GM12878 (cell line): ENCODE measurements at regions not wholly inside any gene's neighbourhood (a gene's known extent, or its start where the extent isn't known, plus 50 kb on each side); places are given as distances from the start of the nearest gene placed in this dataset.

Source experiments
- ATAC-seq: fragments of 200-7000 bp; cut with Tn5 transposase; 3 replicates; pipeline ENCODE4 v1.9.1; 2020; ENCODE audit warnings: mild to moderate bottlenecking, moderate library complexity
- BruUV-seq: library from RNA; stranded (reverse); fragments of 400-500 nt; replicated peaks from 2 replicates; lab custom pipeline; 2021; lab: Mats Ljungman, UMichigan
- CTCF ChIA-PET: fragments of 300-600 bp; sonication (Branson Sonifier 250); formaldehyde crosslinking; extraction: SDS; loops from one replicate; lab custom pipeline; 2021; ENCODE audit warnings: inconsistent platforms; lab: Yijun Ruan, JAX
- POLR2A ChIA-PET: fragments of 350-600 bp; formaldehyde crosslinking; extraction: SDS; loops from one replicate; lab custom pipeline; 2021; ENCODE audit warnings: inconsistent platforms; lab: Charles Lee
- RAD21 ChIA-PET: fragments of 300-600 bp; sonication (Branson Sonifier 250); formaldehyde crosslinking; loops from one replicate; lab custom pipeline; 2023; ENCODE audit warnings: antibody characterized with exemption; ENCODE audit not compliant: unreplicated experiment; lab: Charles Lee
- SMC1A ChIA-PET: fragments of 300-600 bp; sonication (Branson Sonifier 250); formaldehyde crosslinking; loops from one replicate; lab custom pipeline; 2023; ENCODE audit not compliant: unreplicated experiment, uncharacterized antibody; lab: Charles Lee
- DNase-seq: peaks from one replicate; pipeline ENCODE4 v3.0.0-alpha.2; 2011; ENCODE audit warnings: low read depth, low spot score
- FAIRE-seq: peaks from 3 replicates; lab custom pipeline; 2011; peaks lifted over from hg19 to GRCh38; lab: Jason Lieb, UNC
- H2AFZ ChIP-seq: 2 replicates; pipeline ENCODE4 v1.6.0; 2011; ENCODE audit warnings: low read depth, low read length, control low read depth; ENCODE audit not compliant: control insufficient read depth
- H3K27ac ChIP-seq: 2 replicates; pipeline ENCODE4 v1.5.1; 2011; ENCODE audit warnings: control low read depth; ENCODE audit not compliant: control insufficient read depth, insufficient read depth
- H3K27me3 ChIP-seq, 2 experiments: replicated peaks in 1 of 2; 2 replicates each; pipeline versions ENCODE4 v1.6.0 to v1.6.1; 2011; ENCODE audit warnings: low read length in 1 of 2; ENCODE audit not compliant: control insufficient read depth in 2 of 2, insufficient read depth in 2 of 2
- H3K36me3 ChIP-seq, 2 experiments: 2 replicates each; pipeline ENCODE4 v1.5.1; 2011; ENCODE audit warnings: low read length in 1 of 2; ENCODE audit not compliant: control insufficient read depth in 2 of 2, insufficient read depth in 2 of 2
- H3K4me1 ChIP-seq: 2 replicates; pipeline ENCODE4 v1.6.1; 2011; ENCODE audit warnings: mild to moderate bottlenecking, low read length, moderate library complexity, mixed read lengths; ENCODE audit not compliant: control insufficient read depth, insufficient read depth
- H3K4me2 ChIP-seq: 2 replicates; pipeline ENCODE4 v1.6.0; 2011; ENCODE audit warnings: control low read depth; ENCODE audit not compliant: control insufficient read depth, insufficient read depth
- H3K4me3 ChIP-seq: fragments of 200-600 bp; sonication (generic); 2 replicates; pipeline ENCODE4 v1.5.1; 2016
- H3K79me2 ChIP-seq: 2 replicates; pipeline ENCODE4 v1.6.0; 2011; ENCODE audit warnings: low read length; ENCODE audit not compliant: control insufficient read depth, insufficient read depth
- H3K9ac ChIP-seq: 2 replicates; pipeline ENCODE4 v1.8.0; 2011; ENCODE audit warnings: low read length, control low read depth, mixed read lengths; ENCODE audit not compliant: control insufficient read depth, insufficient read depth
- H3K9me3 ChIP-seq: replicated peaks from 3 replicates; pipeline ENCODE4 v1.5.1; 2011; ENCODE audit warnings: mild to moderate bottlenecking, low read length; ENCODE audit not compliant: control insufficient read depth, insufficient read depth
- H4K20me1 ChIP-seq: 2 replicates; pipeline ENCODE4 v1.6.0; 2011; ENCODE audit not compliant: control insufficient read depth, insufficient read depth
- CREB1 ChIP-seq: IDR thresholded peaks from 2 replicates; pipeline ENCODE4 v1.6.1; 2012; ENCODE audit warnings: low read depth, mild to moderate bottlenecking, inconsistent platforms
- ETV6 ChIP-seq, 2 experiments: fragments of 450-650 bp in 1 of 2; IDR thresholded peaks in 1 of 2; conservative IDR thresholded peaks in 1 of 2; 2 replicates each; pipeline ENCODE4 v1.6.1; 2014; ENCODE audit warnings: antibody characterized with exemption in 1 of 2, borderline replicate concordance in 1 of 2, low read depth in 1 of 2, mild to moderate bottlenecking in 1 of 2, moderate library complexity in 1 of 2
- KAT2A ChIP-seq: conservative IDR thresholded peaks from 2 replicates; pipeline ENCODE4 v1.6.1; 2011; ENCODE audit warnings: low read depth, low read length; ENCODE audit not compliant: control insufficient read depth
- MYB ChIP-seq: fragments of 150-350 bp; IDR thresholded peaks from 2 replicates; pipeline ENCODE4 v1.6.1; 2014; ENCODE audit warnings: mild to moderate bottlenecking, low read depth, low read length, borderline replicate concordance
- POLR2AphosphoS2 ChIP-seq: IDR thresholded peaks from 2 replicates; pipeline ENCODE4 v1.6.1; 2011; ENCODE audit warnings: low read depth, mild to moderate bottlenecking, low read length, improper control_type of control experiment, moderate library complexity
- RUNX3 ChIP-seq: IDR thresholded peaks from 2 replicates; pipeline ENCODE4 v1.6.1; 2012; ENCODE audit warnings: low read length, inconsistent platforms
- SIX5 ChIP-seq: IDR thresholded peaks from 2 replicates; pipeline ENCODE4 v1.6.1; 2011; ENCODE audit warnings: mild to moderate bottlenecking, low read depth, low read length, moderate library complexity; ENCODE audit not compliant: severe bottlenecking
- ZNF384 ChIP-seq: IDR thresholded peaks from 2 replicates; pipeline ENCODE4 v1.6.1; 2012; ENCODE audit warnings: low read depth, mild to moderate bottlenecking, low read length, improper control_type of control experiment, borderline replicate concordance
- WGBS: methylation state at CpG from one replicate; pipeline ENCODE4 v1.1.6; 2016; ENCODE audit warnings: low lambda C conversion rate; ENCODE audit not compliant: insufficient replicate concordance, insufficient coverage; ENCODE audit errors: missing lambda C conversion rate; 5-methylcytosine and 5-hydroxymethylcytosine counted together
- in situ Hi-C: fragments of 300-500 bp; cut with MboI; formaldehyde crosslinking; loops from 9 replicates; pipeline ENCODE4 v1.14.3; 2018; ENCODE audit warnings: mixed read lengths
- intact Hi-C: fragments of 100-400 bp; cut with micrococcal nuclease; formaldehyde crosslinking; loops from one replicate; pipeline ENCODE4 v1.14.2; 2022; ENCODE audit not compliant: unreplicated experiment
- TF ChIP-seq, protein P1 (sequence below): fragments of 450-650 bp; IDR thresholded peaks from 2 replicates; pipeline ENCODE4 v1.6.1; 2017; ENCODE audit warnings: mild to moderate bottlenecking, moderate library complexity
- TF ChIP-seq, protein P2 (sequence below): IDR thresholded peaks from 2 replicates; pipeline ENCODE4 v1.6.1; 2012; ENCODE audit warnings: low read depth, low read length, improper control_type of control experiment

GRCh38 chr6:78808933-78809332 is 58.4 kb upstream of the IRAK1BP1 start:
- in situ Hi-C loops (no loop called here), intact Hi-C loops (no loop called here)
- DNase-seq: no peak
- H4K20me1 ChIP-seq: no peaks in the 10 kb centered on the region
- no peak for ATAC-seq
- H3K4me3 ChIP-seq: no peak overlapping the region
- TF ChIP-seq CREB1 (no peak), KAT2A (no peak), MYB (no peak), RUNX3 (no peak), ETV6 (conservative IDR thresholded peaks at IDR 0.05 in 1 of 2, IDR thresholded peaks at IDR 0.05 in 1 of 2; ENCODE audit: borderline replicate concordance in 1 of 2, low read depth in 1 of 2) (no peak), POLR2AphosphoS2 (no peak), SIX5 (no peak), ZNF384 (no peak)
- TF ChIP-seq, protein P1, sequence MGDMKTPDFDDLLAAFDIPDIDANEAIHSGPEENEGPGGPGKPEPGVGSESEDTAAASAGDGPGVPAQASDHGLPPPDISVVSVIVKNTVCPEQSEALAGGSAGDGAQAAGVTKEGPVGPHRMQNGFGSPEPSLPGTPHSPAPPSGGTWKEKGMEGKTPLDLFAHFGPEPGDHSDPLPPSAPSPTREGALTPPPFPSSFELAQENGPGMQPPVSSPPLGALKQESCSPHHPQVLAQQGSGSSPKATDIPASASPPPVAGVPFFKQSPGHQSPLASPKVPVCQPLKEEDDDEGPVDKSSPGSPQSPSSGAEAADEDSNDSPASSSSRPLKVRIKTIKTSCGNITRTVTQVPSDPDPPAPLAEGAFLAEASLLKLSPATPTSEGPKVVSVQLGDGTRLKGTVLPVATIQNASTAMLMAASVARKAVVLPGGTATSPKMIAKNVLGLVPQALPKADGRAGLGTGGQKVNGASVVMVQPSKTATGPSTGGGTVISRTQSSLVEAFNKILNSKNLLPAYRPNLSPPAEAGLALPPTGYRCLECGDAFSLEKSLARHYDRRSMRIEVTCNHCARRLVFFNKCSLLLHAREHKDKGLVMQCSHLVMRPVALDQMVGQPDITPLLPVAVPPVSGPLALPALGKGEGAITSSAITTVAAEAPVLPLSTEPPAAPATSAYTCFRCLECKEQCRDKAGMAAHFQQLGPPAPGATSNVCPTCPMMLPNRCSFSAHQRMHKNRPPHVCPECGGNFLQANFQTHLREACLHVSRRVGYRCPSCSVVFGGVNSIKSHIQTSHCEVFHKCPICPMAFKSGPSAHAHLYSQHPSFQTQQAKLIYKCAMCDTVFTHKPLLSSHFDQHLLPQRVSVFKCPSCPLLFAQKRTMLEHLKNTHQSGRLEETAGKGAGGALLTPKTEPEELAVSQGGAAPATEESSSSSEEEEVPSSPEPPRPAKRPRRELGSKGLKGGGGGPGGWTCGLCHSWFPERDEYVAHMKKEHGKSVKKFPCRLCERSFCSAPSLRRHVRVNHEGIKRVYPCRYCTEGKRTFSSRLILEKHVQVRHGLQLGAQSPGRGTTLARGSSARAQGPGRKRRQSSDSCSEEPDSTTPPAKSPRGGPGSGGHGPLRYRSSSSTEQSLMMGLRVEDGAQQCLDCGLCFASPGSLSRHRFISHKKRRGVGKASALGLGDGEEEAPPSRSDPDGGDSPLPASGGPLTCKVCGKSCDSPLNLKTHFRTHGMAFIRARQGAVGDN: no peak
- TF ChIP-seq, protein P2, sequence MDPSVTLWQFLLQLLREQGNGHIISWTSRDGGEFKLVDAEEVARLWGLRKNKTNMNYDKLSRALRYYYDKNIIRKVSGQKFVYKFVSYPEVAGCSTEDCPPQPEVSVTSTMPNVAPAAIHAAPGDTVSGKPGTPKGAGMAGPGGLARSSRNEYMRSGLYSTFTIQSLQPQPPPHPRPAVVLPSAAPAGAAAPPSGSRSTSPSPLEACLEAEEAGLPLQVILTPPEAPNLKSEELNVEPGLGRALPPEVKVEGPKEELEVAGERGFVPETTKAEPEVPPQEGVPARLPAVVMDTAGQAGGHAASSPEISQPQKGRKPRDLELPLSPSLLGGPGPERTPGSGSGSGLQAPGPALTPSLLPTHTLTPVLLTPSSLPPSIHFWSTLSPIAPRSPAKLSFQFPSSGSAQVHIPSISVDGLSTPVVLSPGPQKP: no peak
- H3K4me1 ChIP-seq: no peaks in the 10 kb centered on the region
- no TSS peak for BruUV-seq
- no peak overlapping the region for H2AFZ ChIP-seq
- ChIA-PET SMC1A (interaction anchor here (1.1 kb wide), 1 partner anchor 700 kb away, joined by 3 read pairs; no protein-coding TSS in a partner anchor), POLR2A (no interaction called here), RAD21 (no interaction called here), CTCF (no interaction called here)
- no peak for FAIRE-seq
- H3K9ac ChIP-seq: no peak overlapping the region
- H3K9me3 ChIP-seq: no peaks in the 10 kb centered on the region
- WGBS: 5% methylated on average over 5 of the region's 5 CpGs
- H3K27ac ChIP-seq: no peak overlapping the region
- no peaks in the 10 kb centered on the region for H3K79me2 ChIP-seq
- no peaks in the 10 kb centered on the region for H3K36me3 ChIP-seq
- H3K4me2 ChIP-seq: no peak overlapping the region
- H3K27me3 ChIP-seq: no peaks in the 10 kb centered on the region
